ENCODE measurements at regions not wholly inside any gene's neighbourhood (a gene's known extent, or its start where the extent isn't known, plus 50 kb on each side); places are given as distances from the start of the nearest gene placed in this dataset.
A peak's percentile ranks its signal among the peaks of the same experiment; 100 is the strongest.
"Not testable (repeated sequence)": the region's sequence is repeated elsewhere in the genome, so short reads cannot be mapped to it uniquely, and the experiment has no call there.

- H3K27ac ChIP-seq (ENCODE audit: low read depth, low read length); H3K4me1 ChIP-seq (ENCODE audit: control insufficient read depth in 1 of 2, insufficient read depth in 2 of 2, low read length in 2 of 2); H3K36me3 ChIP-seq (ENCODE audit: control insufficient read depth in 1 of 2, insufficient read depth in 2 of 2, low read length in 2 of 2); H3K27me3 ChIP-seq (ENCODE audit: control insufficient read depth in 1 of 2, insufficient read depth in 2 of 2, low read length in 2 of 2); H3K9me3 ChIP-seq (ENCODE audit: control insufficient read depth in 1 of 2, low read length in 2 of 2): not testable (repeated sequence)
- H3K9ac ChIP-seq (ENCODE audit: low read depth in 1 of 2, low read length in 2 of 2), result peak overlapping the region; percentile 38 to 46
- peak overlapping the region; percentile 60 to 65 for H3K4me3 ChIP-seq (ENCODE audit: low read depth in 1 of 2, low read length in 2 of 2)
These were observed 127.5 kb upstream of the PABPC3 start for GRCh38 chr13:24968416-24968815.

- not testable (repeated sequence) for H3K9me3 ChIP-seq (ENCODE audit: control insufficient read depth in 1 of 2, low read length in 2 of 2); H3K4me3 ChIP-seq (ENCODE audit: low read depth in 1 of 2, low read length in 2 of 2); H3K27ac ChIP-seq (ENCODE audit: low read depth, low read length); H3K27me3 ChIP-seq (ENCODE audit: control insufficient read depth in 1 of 2, insufficient read depth in 2 of 2, low read length in 2 of 2); H3K9ac ChIP-seq (ENCODE audit: low read depth in 1 of 2, low read length in 2 of 2); H3K36me3 ChIP-seq (ENCODE audit: control insufficient read depth in 1 of 2, insufficient read depth in 2 of 2, low read length in 2 of 2); H3K4me1 ChIP-seq (ENCODE audit: control insufficient read depth in 1 of 2, insufficient read depth in 2 of 2, low read length in 2 of 2)
These were observed 122.8 kb upstream of the PABPC3 start for GRCh38 chr13:24973102-24973501.

- not testable (repeated sequence) for H3K9me3 ChIP-seq (ENCODE audit: control insufficient read depth in 1 of 2, low read length in 2 of 2); H3K4me3 ChIP-seq (ENCODE audit: low read depth in 1 of 2, low read length in 2 of 2); H3K27ac ChIP-seq (ENCODE audit: low read depth, low read length); H3K27me3 ChIP-seq (ENCODE audit: control insufficient read depth in 1 of 2, insufficient read depth in 2 of 2, low read length in 2 of 2); H3K36me3 ChIP-seq (ENCODE audit: control insufficient read depth in 1 of 2, insufficient read depth in 2 of 2, low read length in 2 of 2); H3K9ac ChIP-seq (ENCODE audit: low read depth in 1 of 2, low read length in 2 of 2)
- peaks cover 10 to 15% of the 10 kb centered on the region in 2 donors for H3K4me1 ChIP-seq (ENCODE audit: control insufficient read depth in 1 of 2, insufficient read depth in 2 of 2, low read length in 2 of 2)
These were observed 114.6 kb upstream of the PABPC3 start for GRCh38 chr13:24981181-24981803.

GRCh38 chr13:24982333-24982999 lies 113.5 kb upstream of the PABPC3 start:
- H3K4me1 ChIP-seq (ENCODE audit: control insufficient read depth in 1 of 2, insufficient read depth in 2 of 2, low read length in 2 of 2), result peaks cover 10 to 15% of the 10 kb centered on the region in 2 donors
- H3K9me3 ChIP-seq (ENCODE audit: control insufficient read depth in 1 of 2, low read length in 2 of 2), result no peaks in the 10 kb centered on the region
- H3K9ac ChIP-seq (ENCODE audit: low read depth in 1 of 2, low read length in 2 of 2), result no peak overlapping the region
- no peaks in the 10 kb centered on the region for H3K27me3 ChIP-seq (ENCODE audit: control insufficient read depth in 1 of 2, insufficient read depth in 2 of 2, low read length in 2 of 2)
- peak overlapping the region in 1 of 2 donors; percentile 12 for H3K4me3 ChIP-seq (ENCODE audit: low read depth in 1 of 2, low read length in 2 of 2)
- no peaks in the 10 kb centered on the region for H3K36me3 ChIP-seq (ENCODE audit: control insufficient read depth in 1 of 2, insufficient read depth in 2 of 2, low read length in 2 of 2)
- no peak overlapping the region for H3K27ac ChIP-seq (ENCODE audit: low read depth, low read length)

GRCh38 chr13:24983094-24983493 lies 112.8 kb upstream of the PABPC3 start:
- Histone ChIP-seq H3K27ac (ENCODE audit: low read depth, low read length) (no peak overlapping the region), H3K9me3 (ENCODE audit: control insufficient read depth in 1 of 2, low read length in 2 of 2) (no peaks in the 10 kb centered on the region), H3K36me3 (ENCODE audit: control insufficient read depth in 1 of 2, insufficient read depth in 2 of 2, low read length in 2 of 2) (no peaks in the 10 kb centered on the region), H3K4me1 (ENCODE audit: control insufficient read depth in 1 of 2, insufficient read depth in 2 of 2, low read length in 2 of 2) (peaks cover 10 to 15% of the 10 kb centered on the region in 2 donors), H3K27me3 (ENCODE audit: control insufficient read depth in 1 of 2, insufficient read depth in 2 of 2, low read length in 2 of 2) (no peaks in the 10 kb centered on the region), H3K9ac (ENCODE audit: low read depth in 1 of 2, low read length in 2 of 2) (no peak overlapping the region), H3K4me3 (ENCODE audit: low read depth in 1 of 2, low read length in 2 of 2) (peak overlapping the region in 1 of 2 donors; percentile 12)

- Histone ChIP-seq H3K4me1 (ENCODE audit: control insufficient read depth in 1 of 2, insufficient read depth in 2 of 2, low read length in 2 of 2) (peaks cover 10 to 15% of the 10 kb centered on the region in 2 donors), H3K27ac (ENCODE audit: low read depth, low read length) (no peak overlapping the region), H3K27me3 (ENCODE audit: control insufficient read depth in 1 of 2, insufficient read depth in 2 of 2, low read length in 2 of 2) (no peaks in the 10 kb centered on the region)
These were observed 111.8 kb upstream of the PABPC3 start for GRCh38 chr13:24984134-24984533.

GRCh38 chr13:24985107-24985506 lies 110.8 kb upstream of the PABPC3 start:
- no peak overlapping the region for H3K4me3 ChIP-seq (ENCODE audit: low read depth in 1 of 2, low read length in 2 of 2)
- H3K36me3 ChIP-seq (ENCODE audit: control insufficient read depth in 1 of 2, insufficient read depth in 2 of 2, low read length in 2 of 2), result no peaks in the 10 kb centered on the region
- H3K9me3 ChIP-seq (ENCODE audit: control insufficient read depth in 1 of 2, low read length in 2 of 2), result no peaks in the 10 kb centered on the region
- peaks cover 10 to 15% of the 10 kb centered on the region in 2 donors for H3K4me1 ChIP-seq (ENCODE audit: control insufficient read depth in 1 of 2, insufficient read depth in 2 of 2, low read length in 2 of 2)
- no peak overlapping the region for H3K9ac ChIP-seq (ENCODE audit: low read depth in 1 of 2, low read length in 2 of 2)
- no peaks in the 10 kb centered on the region for H3K27me3 ChIP-seq (ENCODE audit: control insufficient read depth in 1 of 2, insufficient read depth in 2 of 2, low read length in 2 of 2)
- H3K27ac ChIP-seq (ENCODE audit: low read depth, low read length), result no peak overlapping the region

More at GRCh38 chr13:24984134-24984533, 111.8 kb upstream of the PABPC3 start:
- no peaks in the 10 kb centered on the region for H3K36me3 ChIP-seq (ENCODE audit: control insufficient read depth in 1 of 2, insufficient read depth in 2 of 2, low read length in 2 of 2)
- no peak overlapping the region for H3K9ac ChIP-seq (ENCODE audit: low read depth in 1 of 2, low read length in 2 of 2)
- H3K4me3 ChIP-seq (ENCODE audit: low read depth in 1 of 2, low read length in 2 of 2), result no peak overlapping the region
- H3K9me3 ChIP-seq (ENCODE audit: control insufficient read depth in 1 of 2, low read length in 2 of 2), result no peaks in the 10 kb centered on the region

GRCh38 chr13:24985896-24986295 lies 110.0 kb upstream of the PABPC3 start:
- Histone ChIP-seq H3K27ac (ENCODE audit: low read depth, low read length) (no peak overlapping the region), H3K4me1 (ENCODE audit: control insufficient read depth in 1 of 2, insufficient read depth in 2 of 2, low read length in 2 of 2) (peaks cover 10 to 15% of the 10 kb centered on the region in 2 donors), H3K9ac (ENCODE audit: low read depth in 1 of 2, low read length in 2 of 2) (no peak overlapping the region), H3K9me3 (ENCODE audit: control insufficient read depth in 1 of 2, low read length in 2 of 2) (no peaks in the 10 kb centered on the region), H3K27me3 (ENCODE audit: control insufficient read depth in 1 of 2, insufficient read depth in 2 of 2, low read length in 2 of 2) (no peaks in the 10 kb centered on the region), H3K36me3 (ENCODE audit: control insufficient read depth in 1 of 2, insufficient read depth in 2 of 2, low read length in 2 of 2) (no peaks in the 10 kb centered on the region), H3K4me3 (ENCODE audit: low read depth in 1 of 2, low read length in 2 of 2) (no peak overlapping the region)

GRCh38 chr13:24986826-24987225 lies 109.1 kb upstream of the PABPC3 start:
- no peak overlapping the region for H3K9ac ChIP-seq (ENCODE audit: low read depth in 1 of 2, low read length in 2 of 2)
- H3K36me3 ChIP-seq (ENCODE audit: control insufficient read depth in 1 of 2, insufficient read depth in 2 of 2, low read length in 2 of 2), result no peaks in the 10 kb centered on the region
- H3K9me3 ChIP-seq (ENCODE audit: control insufficient read depth in 1 of 2, low read length in 2 of 2), result no peaks in the 10 kb centered on the region
- no peak overlapping the region for H3K27ac ChIP-seq (ENCODE audit: low read depth, low read length)
- H3K4me3 ChIP-seq (ENCODE audit: low read depth in 1 of 2, low read length in 2 of 2), result no peak overlapping the region
- H3K27me3 ChIP-seq (ENCODE audit: control insufficient read depth in 1 of 2, insufficient read depth in 2 of 2, low read length in 2 of 2), result no peaks in the 10 kb centered on the region
- H3K4me1 ChIP-seq (ENCODE audit: control insufficient read depth in 1 of 2, insufficient read depth in 2 of 2, low read length in 2 of 2), result peaks cover 10 to 15% of the 10 kb centered on the region in 2 donors

GRCh38 chr13:24989959-24990358 lies 106.0 kb upstream of the PABPC3 start:
- not testable (repeated sequence) for H3K9ac ChIP-seq (ENCODE audit: low read depth in 1 of 2, low read length in 2 of 2); H3K36me3 ChIP-seq (ENCODE audit: control insufficient read depth in 1 of 2, insufficient read depth in 2 of 2, low read length in 2 of 2); H3K9me3 ChIP-seq (ENCODE audit: control insufficient read depth in 1 of 2, low read length in 2 of 2); H3K27ac ChIP-seq (ENCODE audit: low read depth, low read length); H3K4me1 ChIP-seq (ENCODE audit: control insufficient read depth in 1 of 2, insufficient read depth in 2 of 2, low read length in 2 of 2); H3K27me3 ChIP-seq (ENCODE audit: control insufficient read depth in 1 of 2, insufficient read depth in 2 of 2, low read length in 2 of 2); H3K4me3 ChIP-seq (ENCODE audit: low read depth in 1 of 2, low read length in 2 of 2)
